ENCODE measurements at regions not wholly inside any gene's neighbourhood (a gene's known extent, or its start where the extent isn't known, plus 50 kb on each side); places are given as distances from the start of the nearest gene placed in this dataset.

DNA sequence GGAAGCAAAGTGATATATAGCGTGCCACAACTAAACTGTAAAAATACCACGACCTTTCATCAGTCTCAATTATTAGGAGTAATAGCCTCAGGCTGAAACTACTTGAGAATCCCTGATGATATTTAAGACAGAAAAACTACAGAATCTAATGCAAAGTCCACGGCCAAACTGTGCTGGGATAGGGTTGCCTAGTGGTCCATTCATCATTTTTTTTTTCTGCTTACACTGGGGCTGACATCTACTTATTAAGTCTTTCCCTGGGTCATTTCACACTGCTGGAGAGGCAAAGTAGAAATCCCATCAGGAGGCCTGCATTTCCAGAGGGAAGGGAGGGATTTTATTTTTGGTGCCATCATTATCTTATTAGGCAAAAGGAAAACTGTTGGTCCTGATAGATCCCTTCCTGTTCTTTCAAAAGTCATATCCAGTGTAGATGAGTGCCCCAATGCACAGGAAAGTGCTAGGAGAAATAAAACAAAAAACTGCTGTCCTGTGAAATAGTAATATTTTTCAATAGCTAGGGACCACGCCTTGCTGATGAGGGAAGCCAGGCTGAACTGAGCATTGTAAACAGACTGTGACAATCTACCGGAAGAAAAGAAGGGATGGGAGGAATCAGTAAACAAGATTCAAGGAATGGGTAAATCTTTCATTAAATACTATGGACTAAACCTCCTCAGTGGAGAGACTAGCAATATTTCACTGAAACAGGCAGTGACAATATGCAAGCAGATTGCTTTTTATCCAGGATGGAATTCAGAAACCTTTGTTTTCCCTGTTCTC, 644.3 kb downstream of the IRS1 start:
- no peak for FAIRE-seq
- no peak for DNase-seq (ENCODE audit: insufficient read length, low spot score)
- no peak for TF ChIP-seq TAF1 (IDR thresholded peaks at IDR 0.05; ENCODE audit: low read depth, low read length)
- TF ChIP-seq POLR2AphosphoS5 (IDR thresholded peaks at IDR 0.05; ENCODE audit: low read depth, low read length): no peak
- no peak for TF ChIP-seq SPI1 (IDR thresholded peaks at IDR 0.05; ENCODE audit: low read depth, low read length)
- no peak for TF ChIP-seq PAX5 (IDR thresholded peaks at IDR 0.05; ENCODE audit: insufficient read depth, low read length, severe bottlenecking)
- no peak for TF ChIP-seq POLR2A (IDR thresholded peaks at IDR 0.05; ENCODE audit: low read depth, low read length)
- TF ChIP-seq POU2F2 (IDR thresholded peaks at IDR 0.05; ENCODE audit: low read depth, low read length): no peak

- TF ChIP-seq POLR2A (IDR thresholded peaks at IDR 0.05; ENCODE audit: low read depth, low read length) (no peak), POLR2AphosphoS5 (IDR thresholded peaks at IDR 0.05; ENCODE audit: low read depth, low read length) (no peak), SPI1 (IDR thresholded peaks at IDR 0.05; ENCODE audit: low read depth, low read length) (no peak), POU2F2 (IDR thresholded peaks at IDR 0.05; ENCODE audit: low read depth, low read length) (no peak), PAX5 (IDR thresholded peaks at IDR 0.05; ENCODE audit: insufficient read depth, low read length, severe bottlenecking) (no peak), TAF1 (IDR thresholded peaks at IDR 0.05; ENCODE audit: low read depth, low read length) (no peak)
- FAIRE-seq: no peak
- DNase-seq (ENCODE audit: insufficient read length, low spot score): no peak
Measured at GRCh38 chr2:226154610-226155009, 645.0 kb downstream of the IRS1 start.

- no peak for FAIRE-seq
- no peak for DNase-seq (ENCODE audit: insufficient read length, low spot score)
- no peak for TF ChIP-seq TAF1 (IDR thresholded peaks at IDR 0.05; ENCODE audit: low read depth, low read length)
- TF ChIP-seq POU2F2 (IDR thresholded peaks at IDR 0.05; ENCODE audit: low read depth, low read length): no peak
- TF ChIP-seq SPI1 (IDR thresholded peaks at IDR 0.05; ENCODE audit: low read depth, low read length): no peak
- no peak for TF ChIP-seq POLR2AphosphoS5 (IDR thresholded peaks at IDR 0.05; ENCODE audit: low read depth, low read length)
- TF ChIP-seq PAX5 (IDR thresholded peaks at IDR 0.05; ENCODE audit: insufficient read depth, low read length, severe bottlenecking): no peak
- TF ChIP-seq POLR2A (IDR thresholded peaks at IDR 0.05; ENCODE audit: low read depth, low read length): no peak
Measured at GRCh38 chr2:226153553-226153952, 646.1 kb downstream of the IRS1 start.

- no peak for FAIRE-seq
- TF ChIP-seq TAF1 (IDR thresholded peaks at IDR 0.05; ENCODE audit: low read depth, low read length): no peak
- TF ChIP-seq POU2F2 (IDR thresholded peaks at IDR 0.05; ENCODE audit: low read depth, low read length): no peak
- no peak for TF ChIP-seq POLR2AphosphoS5 (IDR thresholded peaks at IDR 0.05; ENCODE audit: low read depth, low read length)
- no peak for TF ChIP-seq SPI1 (IDR thresholded peaks at IDR 0.05; ENCODE audit: low read depth, low read length)
- TF ChIP-seq POLR2A (IDR thresholded peaks at IDR 0.05; ENCODE audit: low read depth, low read length): no peak
- no peak for TF ChIP-seq PAX5 (IDR thresholded peaks at IDR 0.05; ENCODE audit: insufficient read depth, low read length, severe bottlenecking)
- DNase-seq (ENCODE audit: insufficient read length, low spot score): no peak
Measured at GRCh38 chr2:226151157-226151556, 648.5 kb downstream of the IRS1 start.

DNA sequence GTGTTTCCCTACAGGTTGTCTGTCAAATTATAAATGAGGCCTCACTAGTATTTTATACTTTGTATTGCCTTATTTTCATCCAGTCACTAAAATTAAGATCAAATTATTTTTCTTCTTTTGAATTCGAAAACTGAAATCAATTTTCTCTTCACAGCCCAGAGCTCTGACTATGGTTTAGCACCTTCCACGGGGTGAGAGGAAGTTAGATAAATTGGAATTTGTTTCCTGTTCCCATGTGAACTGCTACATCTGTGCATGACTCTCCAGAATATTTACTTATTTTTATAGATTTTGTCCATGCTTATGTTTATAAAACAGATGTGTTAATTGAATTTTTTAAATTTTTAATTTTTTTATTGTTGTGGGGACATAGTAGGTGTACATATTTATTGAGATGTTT, 656.5 kb downstream of the IRS1 start:
- TF ChIP-seq POLR2A (IDR thresholded peaks at IDR 0.05; ENCODE audit: low read depth, low read length) (no peak), SPI1 (IDR thresholded peaks at IDR 0.05; ENCODE audit: low read depth, low read length) (no peak), TAF1 (IDR thresholded peaks at IDR 0.05; ENCODE audit: low read depth, low read length) (no peak), POLR2AphosphoS5 (IDR thresholded peaks at IDR 0.05; ENCODE audit: low read depth, low read length) (no peak), POU2F2 (IDR thresholded peaks at IDR 0.05; ENCODE audit: low read depth, low read length) (no peak), PAX5 (IDR thresholded peaks at IDR 0.05; ENCODE audit: insufficient read depth, low read length, severe bottlenecking) (no peak)
- DNase-seq (ENCODE audit: insufficient read length, low spot score): no peak
- no peak for FAIRE-seq

DNA sequence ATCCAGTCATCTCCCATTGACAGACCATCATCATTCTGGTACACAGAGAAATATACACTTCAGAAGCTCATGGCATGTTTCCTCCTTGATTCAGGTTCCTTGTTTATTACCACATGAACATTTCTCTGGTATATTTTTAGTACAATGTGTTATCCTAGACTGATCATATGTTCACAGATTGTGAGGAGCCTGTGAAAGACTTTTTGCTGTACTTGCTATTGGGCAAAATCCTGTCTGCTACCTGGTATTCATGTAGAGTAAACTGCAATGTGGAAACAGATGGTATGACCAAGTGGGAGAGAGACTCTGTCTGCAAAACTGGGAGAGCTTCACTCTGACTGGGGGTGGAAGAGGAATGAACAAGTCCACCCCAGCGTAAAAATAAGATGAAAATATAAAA, 657.2 kb downstream of the IRS1 start:
- FAIRE-seq (no peak), DNase-seq (ENCODE audit: insufficient read length, low spot score) (no peak)
- TF ChIP-seq TAF1 (IDR thresholded peaks at IDR 0.05; ENCODE audit: low read depth, low read length): no peak
- TF ChIP-seq POU2F2 (IDR thresholded peaks at IDR 0.05; ENCODE audit: low read depth, low read length): no peak

- TF ChIP-seq POLR2AphosphoS5 (IDR thresholded peaks at IDR 0.05; ENCODE audit: low read depth, low read length): no peak
- TF ChIP-seq POLR2A (IDR thresholded peaks at IDR 0.05; ENCODE audit: low read depth, low read length): no peak
- no peak for TF ChIP-seq POU2F2 (IDR thresholded peaks at IDR 0.05; ENCODE audit: low read depth, low read length)
- TF ChIP-seq PAX5 (IDR thresholded peaks at IDR 0.05; ENCODE audit: insufficient read depth, low read length, severe bottlenecking): no peak
- no peak for TF ChIP-seq TAF1 (IDR thresholded peaks at IDR 0.05; ENCODE audit: low read depth, low read length)
- no peak for TF ChIP-seq SPI1 (IDR thresholded peaks at IDR 0.05; ENCODE audit: low read depth, low read length)
- DNase-seq (ENCODE audit: insufficient read length, low spot score) (no peak), FAIRE-seq (no peak)
Measured at GRCh38 chr2:226140594-226140993, 659.0 kb downstream of the IRS1 start.

DNA sequence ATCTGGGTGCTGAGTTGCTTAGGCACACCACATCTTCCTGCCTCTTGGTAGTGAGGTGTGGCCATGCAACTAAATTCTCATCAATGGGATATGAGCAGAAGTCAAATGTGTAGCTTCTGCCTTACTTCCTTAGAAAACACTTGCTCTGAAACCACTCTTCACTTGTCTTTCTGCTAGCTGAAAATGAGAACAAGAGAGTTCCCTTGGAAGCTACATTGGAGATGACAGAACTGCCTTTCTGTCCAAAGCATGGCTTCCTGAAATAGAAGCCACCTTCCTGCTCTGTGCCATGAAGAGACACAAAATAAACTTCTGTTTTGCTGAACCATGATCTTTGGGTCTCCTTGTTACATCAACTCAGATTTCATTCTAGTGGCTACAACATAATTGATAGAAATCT, 659.9 kb downstream of the IRS1 start:
- FAIRE-seq (no peak), DNase-seq (ENCODE audit: insufficient read length, low spot score) (no peak)
- TF ChIP-seq POLR2AphosphoS5 (IDR thresholded peaks at IDR 0.05; ENCODE audit: low read depth, low read length) (no peak), POLR2A (IDR thresholded peaks at IDR 0.05; ENCODE audit: low read depth, low read length) (no peak), POU2F2 (IDR thresholded peaks at IDR 0.05; ENCODE audit: low read depth, low read length) (no peak), SPI1 (IDR thresholded peaks at IDR 0.05; ENCODE audit: low read depth, low read length) (no peak), TAF1 (IDR thresholded peaks at IDR 0.05; ENCODE audit: low read depth, low read length) (no peak), PAX5 (IDR thresholded peaks at IDR 0.05; ENCODE audit: insufficient read depth, low read length, severe bottlenecking) (no peak)

- DNase-seq (ENCODE audit: insufficient read length, low spot score) (no peak), FAIRE-seq (no peak)
- TF ChIP-seq POLR2A (IDR thresholded peaks at IDR 0.05; ENCODE audit: low read depth, low read length) (no peak), PAX5 (IDR thresholded peaks at IDR 0.05; ENCODE audit: insufficient read depth, low read length, severe bottlenecking) (no peak), SPI1 (IDR thresholded peaks at IDR 0.05; ENCODE audit: low read depth, low read length) (no peak), POU2F2 (IDR thresholded peaks at IDR 0.05; ENCODE audit: low read depth, low read length) (no peak), POLR2AphosphoS5 (IDR thresholded peaks at IDR 0.05; ENCODE audit: low read depth, low read length) (no peak), TAF1 (IDR thresholded peaks at IDR 0.05; ENCODE audit: low read depth, low read length) (no peak)
Measured at GRCh38 chr2:226137201-226137811, 662.3 kb downstream of the IRS1 start.
